Esophagus muscularis mucosa (tissue), 4 donors: ENCODE measurements at regions not wholly inside any gene's neighbourhood (a gene's known extent, or its start where the extent isn't known, plus 50 kb on each side); places are given as distances from the start of the nearest gene placed in this dataset.
"Not testable (repeated sequence)": the region's sequence is repeated elsewhere in the genome, so short reads cannot be mapped to it uniquely, and the experiment has no call there.

Source experiments
- DNase-seq: peaks from one replicate; pipeline ENCODE4 v3.0.0-alpha.2; 2017; ENCODE audit errors: extremely low spot score
- H3K27ac ChIP-seq, 4 donors: fragments of 200-600 bp; sonication (generic); replicated peaks in 1 of 4; 1 replicate in 3 of 4; 2 replicates in 1 of 4; pipeline ENCODE4 v1.5.1; 2016 to 2019; ENCODE audit warnings: mild to moderate bottlenecking in 1 of 4
- H3K27me3 ChIP-seq, 4 donors: fragments of 200-600 bp; sonication (generic); one replicate each; pipeline versions ENCODE4 v1.5.1 to v1.6.0; 2016 to 2019
- H3K36me3 ChIP-seq, 4 donors: fragments of 200-600 bp; sonication (generic); one replicate each; pipeline ENCODE4 v1.5.1; 2016 to 2019
- H3K4me1 ChIP-seq, 4 donors: fragments of 200-600 bp; sonication (generic); one replicate each; pipeline ENCODE4 v1.5.1; 2016 to 2019
- H3K4me3 ChIP-seq, 4 donors: fragments of 200-600 bp; sonication (generic); 1 replicate in 2 of 4; 2 replicates in 2 of 4; pipeline ENCODE4 v1.5.1; 2016 to 2019; ENCODE audit warnings: mild to moderate bottlenecking in 4 of 4, moderate library complexity in 1 of 4
- H3K9me3 ChIP-seq, 4 donors: fragments of 200-600 bp; sonication (generic); 1 replicate in 3 of 4; 2 replicates in 1 of 4; pipeline ENCODE4 v1.5.1; 2016 to 2019
- CTCF ChIP-seq, 3 experiments: fragments of 200-600 bp in 2 of 3; fragments of 450-650 bp in 1 of 3; sonication (generic) in 2 of 3; IDR thresholded peaks; one replicate each; pipeline ENCODE4 v1.5.1; 2017 to 2019; ENCODE audit warnings: antibody characterized with exemption in 3 of 3, mild to moderate bottlenecking in 2 of 3, moderate library complexity in 1 of 3
- EP300 ChIP-seq: sonication (generic); formaldehyde crosslinking; IDR thresholded peaks from one replicate; pipeline ENCODE4 v1.6.1; 2017; ENCODE audit warnings: antibody characterized with exemption
- POLR2A ChIP-seq: fragments of 450-650 bp; IDR thresholded peaks from one replicate; pipeline ENCODE4 v1.6.1; 2017; ENCODE audit warnings: antibody characterized with exemption, moderate library complexity, mild to moderate bottlenecking, low read depth
- POLR2AphosphoS5 ChIP-seq, 2 donors: sonication (generic); formaldehyde crosslinking; IDR thresholded peaks; one replicate each; pipeline ENCODE4 v1.6.1; 2017; ENCODE audit warnings: antibody characterized with exemption in 2 of 2
- WGBS: methylation state at CpG from one replicate; pipeline ENCODE4 v1.1.5; 2018; 5-methylcytosine and 5-hydroxymethylcytosine counted together
- intact Hi-C: fragments of 100-400 bp; cut with DNase I; formaldehyde crosslinking; loops from one replicate; pipeline ENCODE4 v1.15.1; 2023

DNA sequence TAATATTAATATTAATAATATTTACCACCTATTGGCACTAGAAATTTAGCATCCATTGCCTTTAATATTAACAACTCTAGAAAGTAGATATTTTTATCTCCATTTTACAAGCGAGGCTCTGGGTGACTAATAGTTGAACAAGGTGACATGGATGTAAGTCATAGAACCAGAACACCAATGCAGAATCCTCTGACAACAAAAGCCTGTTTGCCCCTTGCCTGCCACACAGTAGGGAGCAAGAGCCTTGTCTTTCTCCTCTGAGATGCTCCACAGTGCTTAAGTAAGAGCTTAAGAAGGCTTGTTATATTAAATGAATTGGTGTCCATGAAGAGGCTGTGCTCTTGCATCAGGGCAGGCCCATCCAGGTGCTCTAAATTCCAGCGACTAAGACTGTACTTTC lies 51.2 kb upstream of the LBX1 start:
- Histone ChIP-seq H3K36me3 (no peaks in the 10 kb centered on the region), H3K27ac (no peak overlapping the region), H3K9me3 (no peaks in the 10 kb centered on the region), H3K27me3 (peaks cover 0 to 47% (median 19%) of the 10 kb centered on the region in 4 donors), H3K4me3 (no peak overlapping the region), H3K4me1 (peaks cover 0 to 13% (median 10%) of the 10 kb centered on the region in 4 donors)
- DNase-seq: no peak
- WGBS: 93% methylated on average over 2 of the region's 2 CpGs
- TF ChIP-seq POLR2A (no peak), POLR2AphosphoS5 (IDR thresholded peaks at IDR 0.05) (no peak), CTCF (IDR thresholded peaks at IDR 0.05) (no peak)
- intact Hi-C loops: no loop called here

GRCh38 chr10:101280921-101281320 lies 51.7 kb upstream of the LBX1 start:
- peaks cover 0 to 51% (median 22%) of the 10 kb centered on the region in 4 donors for H3K27me3 ChIP-seq
- WGBS: 77% methylated on average over 3 of the region's 3 CpGs

GRCh38 chr10:101282947-101283346 lies 53.7 kb upstream of the LBX1 start:
- peaks cover 0 to 13% (median 10%) of the 10 kb centered on the region in 4 donors for H3K4me1 ChIP-seq
- no peak overlapping the region for H3K27ac ChIP-seq
- H3K4me3 ChIP-seq: no peak overlapping the region
- peaks cover 0 to 70% (median 30%) of the 10 kb centered on the region in 4 donors for H3K27me3 ChIP-seq
- H3K36me3 ChIP-seq: no peaks in the 10 kb centered on the region
- H3K9me3 ChIP-seq: no peaks in the 10 kb centered on the region
- DNase-seq: no peak
- 90% methylated on average over 2 of the region's 2 CpGs for WGBS
- no peak for TF ChIP-seq CTCF (IDR thresholded peaks at IDR 0.05)
- TF ChIP-seq POLR2AphosphoS5 (IDR thresholded peaks at IDR 0.05): no peak
- no peak for TF ChIP-seq POLR2A
- intact Hi-C loops: no loop called here

More at GRCh38 chr10:101280921-101281320, 51.7 kb upstream of the LBX1 start:
- H3K36me3 ChIP-seq, H3K9me3 ChIP-seq, DNase-seq, H3K27ac ChIP-seq, H3K4me3 ChIP-seq, intact Hi-C loops: not testable (repeated sequence)
- peaks cover 0 to 13% (median 10%) of the 10 kb centered on the region in 4 donors for H3K4me1 ChIP-seq

DNA sequence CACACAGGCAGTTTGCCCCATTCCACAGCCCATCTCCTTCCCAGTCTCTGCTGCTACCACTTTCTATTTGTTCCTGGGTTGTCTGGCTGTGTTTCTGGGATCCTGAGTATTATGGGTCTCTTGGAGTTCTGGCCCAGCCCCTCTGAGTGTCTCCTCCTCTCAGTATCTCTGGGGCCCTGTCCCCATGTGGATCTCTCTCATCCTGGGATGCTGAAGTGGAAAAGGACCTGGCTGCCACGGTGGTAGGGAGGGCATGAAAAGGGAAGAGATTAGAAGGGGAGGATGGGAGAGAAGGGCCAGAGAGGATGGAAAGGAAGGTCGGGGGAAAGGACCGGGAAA lies 54.5 kb upstream of the LBX1 start:
- Histone ChIP-seq H3K36me3 (no peaks in the 10 kb centered on the region), H3K9me3 (no peaks in the 10 kb centered on the region), H3K4me1 (peaks cover 0 to 13% (median 10%) of the 10 kb centered on the region in 4 donors), H3K4me3 (peak overlapping the region in 3 of 4 donors; percentile 15 to 36 (median 31)), H3K27ac (no peak overlapping the region), H3K27me3 (peaks cover 0 to 78% (median 31%) of the 10 kb centered on the region in 4 donors)
- DNase-seq: no peak
- intact Hi-C loops: no loop called here
- TF ChIP-seq CTCF (IDR thresholded peaks at IDR 0.05) (no peak), EP300 (no peak), POLR2AphosphoS5 (IDR thresholded peaks at IDR 0.05) (no peak), POLR2A (no peak)
- WGBS: 8% methylated on average over 3 of the region's 3 CpGs

GRCh38 chr10:101284101-101284743 lies 55.0 kb upstream of the LBX1 start:
- Histone ChIP-seq H3K9me3 (no peaks in the 10 kb centered on the region), H3K4me1 (peaks cover 0 to 13% (median 10%) of the 10 kb centered on the region in 4 donors), H3K27me3 (peaks cover 0 to 83% (median 31%) of the 10 kb centered on the region in 4 donors), H3K36me3 (no peaks in the 10 kb centered on the region), H3K27ac (no peak overlapping the region), H3K4me3 (peak overlapping the region; percentile 15 to 36 (median 33))
- TF ChIP-seq POLR2A: no peak
- no peak for TF ChIP-seq POLR2AphosphoS5 (IDR thresholded peaks at IDR 0.05)
- no peak for TF ChIP-seq EP300
- no peak for TF ChIP-seq CTCF (IDR thresholded peaks at IDR 0.05)
- 24% methylated on average over 21 of the region's 54 CpGs for WGBS
- DNase-seq: no peak
- intact Hi-C loops: no loop called here
